ENCODE measurements at regions not wholly inside any gene's neighbourhood (a gene's known extent, or its start where the extent isn't known, plus 50 kb on each side); places are given as distances from the start of the nearest gene placed in this dataset.

- no peaks in the 10 kb centered on the region for H3K4me1 ChIP-seq (ENCODE audit: insufficient read depth, poor library complexity, severe bottlenecking)
- TF ChIP-seq CTCF (IDR thresholded peaks at IDR 0.05; ENCODE audit: poor library complexity, severe bottlenecking), result no peak
- H3K4me3 ChIP-seq (ENCODE audit: severe bottlenecking), result no peak overlapping the region
- DNase-seq (ENCODE audit: low spot score), result no peak
- H3K27me3 ChIP-seq (ENCODE audit: insufficient read depth, poor library complexity, severe bottlenecking), result no peaks in the 10 kb centered on the region
- no peaks in the 10 kb centered on the region for H3K9me3 ChIP-seq (ENCODE audit: severe bottlenecking)
- no peaks in the 10 kb centered on the region for H3K36me3 ChIP-seq (ENCODE audit: low read depth)
- no peak overlapping the region for H3K27ac ChIP-seq (ENCODE audit: poor library complexity, severe bottlenecking)
- ATAC-seq (ENCODE audit: low read depth), result no peak
These were observed 184.8 kb downstream of the KTN1 start for GRCh38 chr14:55764784-55765183.

- H3K27ac ChIP-seq (ENCODE audit: poor library complexity, severe bottlenecking), result no peak overlapping the region
- no peak for ATAC-seq (ENCODE audit: low read depth)
- no peaks in the 10 kb centered on the region for H3K9me3 ChIP-seq (ENCODE audit: severe bottlenecking)
- no peaks in the 10 kb centered on the region for H3K36me3 ChIP-seq (ENCODE audit: low read depth)
- no peak overlapping the region for H3K4me3 ChIP-seq (ENCODE audit: severe bottlenecking)
- DNase-seq (ENCODE audit: low spot score), result no peak
- H3K4me1 ChIP-seq (ENCODE audit: insufficient read depth, poor library complexity, severe bottlenecking), result no peaks in the 10 kb centered on the region
- H3K27me3 ChIP-seq (ENCODE audit: insufficient read depth, poor library complexity, severe bottlenecking), result no peaks in the 10 kb centered on the region
- no peak for TF ChIP-seq CTCF (IDR thresholded peaks at IDR 0.05; ENCODE audit: poor library complexity, severe bottlenecking)
These were observed 186.1 kb downstream of the KTN1 start for GRCh38 chr14:55766071-55766470.

GRCh38 chr14:55767286-55767685 is 187.3 kb downstream of the KTN1 start:
- no peak for ATAC-seq (ENCODE audit: low read depth)
- H3K27me3 ChIP-seq (ENCODE audit: insufficient read depth, poor library complexity, severe bottlenecking), result no peaks in the 10 kb centered on the region
- no peak overlapping the region for H3K4me3 ChIP-seq (ENCODE audit: severe bottlenecking)
- no peak for TF ChIP-seq CTCF (IDR thresholded peaks at IDR 0.05; ENCODE audit: poor library complexity, severe bottlenecking)
- DNase-seq (ENCODE audit: low spot score), result no peak
- H3K27ac ChIP-seq (ENCODE audit: poor library complexity, severe bottlenecking), result no peak overlapping the region
- no peaks in the 10 kb centered on the region for H3K4me1 ChIP-seq (ENCODE audit: insufficient read depth, poor library complexity, severe bottlenecking)
- no peaks in the 10 kb centered on the region for H3K9me3 ChIP-seq (ENCODE audit: severe bottlenecking)
- H3K36me3 ChIP-seq (ENCODE audit: low read depth), result no peaks in the 10 kb centered on the region

GRCh38 chr14:55769877-55770276 is 189.9 kb downstream of the KTN1 start:
- Histone ChIP-seq H3K9me3 (ENCODE audit: severe bottlenecking) (no peaks in the 10 kb centered on the region), H3K27me3 (ENCODE audit: insufficient read depth, poor library complexity, severe bottlenecking) (no peaks in the 10 kb centered on the region), H3K4me3 (ENCODE audit: severe bottlenecking) (no peak overlapping the region), H3K27ac (ENCODE audit: poor library complexity, severe bottlenecking) (no peak overlapping the region), H3K4me1 (ENCODE audit: insufficient read depth, poor library complexity, severe bottlenecking) (no peaks in the 10 kb centered on the region), H3K36me3 (ENCODE audit: low read depth) (no peaks in the 10 kb centered on the region)
- DNase-seq (ENCODE audit: low spot score) (no peak), ATAC-seq (ENCODE audit: low read depth) (no peak)
- no peak for TF ChIP-seq CTCF (IDR thresholded peaks at IDR 0.05; ENCODE audit: poor library complexity, severe bottlenecking)

GRCh38 chr14:55771242-55771981 is 191.4 kb downstream of the KTN1 start:
- Histone ChIP-seq H3K27me3 (ENCODE audit: insufficient read depth, poor library complexity, severe bottlenecking) (no peaks in the 10 kb centered on the region), H3K9me3 (ENCODE audit: severe bottlenecking) (no peaks in the 10 kb centered on the region), H3K4me1 (ENCODE audit: insufficient read depth, poor library complexity, severe bottlenecking) (no peaks in the 10 kb centered on the region), H3K4me3 (ENCODE audit: severe bottlenecking) (no peak overlapping the region), H3K36me3 (ENCODE audit: low read depth) (no peaks in the 10 kb centered on the region), H3K27ac (ENCODE audit: poor library complexity, severe bottlenecking) (no peak overlapping the region)
- TF ChIP-seq CTCF (IDR thresholded peaks at IDR 0.05; ENCODE audit: poor library complexity, severe bottlenecking), result no peak
- ATAC-seq (ENCODE audit: low read depth) (no peak), DNase-seq (ENCODE audit: low spot score) (no peak)

Measured in RWPE2 (cell line).